Subcutaneous abdominal adipose tissue (tissue), 5 donors: ENCODE measurements at regions not wholly inside any gene's neighbourhood (a gene's known extent, or its start where the extent isn't known, plus 50 kb on each side); places are given as distances from the start of the nearest gene placed in this dataset.
"Not testable (repeated sequence)": the region's sequence is repeated elsewhere in the genome, so short reads cannot be mapped to it uniquely, and the experiment has no call there.

ENCODE experiments used
- H3K27ac ChIP-seq: one replicate; pipeline ENCODE4 v1.7.0; 2013; ENCODE audit warnings: low read depth, mild to moderate bottlenecking, inconsistent platforms, low read length, moderate library complexity
- H3K27me3 ChIP-seq, 5 donors: one replicate each; pipeline ENCODE4 v1.7.0; 2013; ENCODE audit warnings: low read length in 5 of 5, inconsistent platforms in 1 of 5; ENCODE audit not compliant: control insufficient read depth in 5 of 5, insufficient read depth in 4 of 5
- H3K36me3 ChIP-seq, 5 donors: one replicate each; pipeline ENCODE4 v1.7.0; 2013; ENCODE audit warnings: low read length in 5 of 5; ENCODE audit not compliant: control insufficient read depth in 5 of 5, insufficient read depth in 5 of 5
- H3K4me1 ChIP-seq, 5 donors: one replicate each; pipeline ENCODE4 v1.7.0; 2013; ENCODE audit warnings: low read length in 5 of 5, mild to moderate bottlenecking in 3 of 5, moderate library complexity in 1 of 5; ENCODE audit not compliant: control insufficient read depth in 5 of 5, insufficient read depth in 5 of 5
- H3K4me3 ChIP-seq, 5 donors: one replicate each; pipeline ENCODE4 v1.7.0; 2013; ENCODE audit warnings: low read length in 5 of 5, low read depth in 1 of 5
- H3K9ac ChIP-seq, 5 donors: one replicate each; pipeline ENCODE4 v1.7.0; 2013; ENCODE audit warnings: low read length in 5 of 5, mild to moderate bottlenecking in 4 of 5, moderate library complexity in 3 of 5
- H3K9me3 ChIP-seq, 5 donors: one replicate each; pipeline ENCODE4 v1.7.0; 2013; ENCODE audit warnings: low read length in 5 of 5; ENCODE audit not compliant: control insufficient read depth in 5 of 5
- donor health status: healthy.
- donor health status: healthy.
- donor health status: healthy.
- donor health status: healthy.
- donor health status: healthy.

GRCh38 chr7:136290351-136290750 lies 313.2 kb upstream of the MTPN start:
- Histone ChIP-seq H3K27me3 (no peaks in the 10 kb centered on the region), H3K9ac (no peak overlapping the region), H3K9me3 (no peaks in the 10 kb centered on the region), H3K4me3 (no peak overlapping the region), H3K4me1 (no peaks in the 10 kb centered on the region), H3K27ac (no peak overlapping the region), H3K36me3 (no peaks in the 10 kb centered on the region)

- Histone ChIP-seq H3K27me3 (no peaks in the 10 kb centered on the region), H3K4me1 (no peaks in the 10 kb centered on the region), H3K4me3 (no peak overlapping the region), H3K36me3 (no peaks in the 10 kb centered on the region), H3K9me3 (no peaks in the 10 kb centered on the region), H3K27ac (no peak overlapping the region), H3K9ac (no peak overlapping the region)
These were observed 300.9 kb upstream of the MTPN start for GRCh38 chr7:136278057-136278456.

- Histone ChIP-seq H3K4me3 (no peak overlapping the region), H3K27me3 (no peaks in the 10 kb centered on the region), H3K27ac (no peak overlapping the region), H3K9me3 (no peaks in the 10 kb centered on the region), H3K9ac (no peak overlapping the region), H3K36me3 (no peaks in the 10 kb centered on the region), H3K4me1 (no peaks in the 10 kb centered on the region)
These were observed 298.6 kb upstream of the MTPN start for GRCh38 chr7:136275794-136276193.

GRCh38 chr7:136274636-136275345 lies 297.6 kb upstream of the MTPN start:
- no peaks in the 10 kb centered on the region for H3K4me1 ChIP-seq
- H3K9me3 ChIP-seq: no peaks in the 10 kb centered on the region
- H3K27me3 ChIP-seq: no peaks in the 10 kb centered on the region
- H3K27ac ChIP-seq: no peak overlapping the region
- no peak overlapping the region for H3K4me3 ChIP-seq
- no peak overlapping the region for H3K9ac ChIP-seq
- no peaks in the 10 kb centered on the region for H3K36me3 ChIP-seq

- no peaks in the 10 kb centered on the region for H3K27me3 ChIP-seq
- no peaks in the 10 kb centered on the region for H3K4me1 ChIP-seq
- H3K9ac ChIP-seq: no peak overlapping the region
- H3K4me3 ChIP-seq: no peak overlapping the region
- H3K36me3 ChIP-seq: no peaks in the 10 kb centered on the region
- no peaks in the 10 kb centered on the region for H3K9me3 ChIP-seq
- no peak overlapping the region for H3K27ac ChIP-seq
These were observed 295.8 kb upstream of the MTPN start for GRCh38 chr7:136272934-136273333.

GRCh38 chr7:136267822-136268221 lies 290.7 kb upstream of the MTPN start:
- Histone ChIP-seq H3K36me3 (no peaks in the 10 kb centered on the region), H3K9ac (no peak overlapping the region), H3K27ac (no peak overlapping the region), H3K27me3 (no peaks in the 10 kb centered on the region), H3K4me1 (no peaks in the 10 kb centered on the region), H3K4me3 (no peak overlapping the region), H3K9me3 (peaks cover 2 to 30% (median 22%) of the 10 kb centered on the region in 5 donors)

- Histone ChIP-seq H3K27ac (no peak overlapping the region), H3K9ac (no peak overlapping the region), H3K27me3 (no peaks in the 10 kb centered on the region), H3K4me1 (no peaks in the 10 kb centered on the region), H3K9me3 (peaks cover 2 to 30% (median 22%) of the 10 kb centered on the region in 5 donors), H3K36me3 (no peaks in the 10 kb centered on the region), H3K4me3 (peak overlapping the region in 1 of 5 donors; percentile 28)
These were observed 289.3 kb upstream of the MTPN start for GRCh38 chr7:136266457-136266856.

GRCh38 chr7:136264304-136264703 lies 287.1 kb upstream of the MTPN start:
- not testable (repeated sequence) for H3K36me3 ChIP-seq, H3K27ac ChIP-seq, H3K9ac ChIP-seq, H3K4me3 ChIP-seq, H3K27me3 ChIP-seq, H3K4me1 ChIP-seq
- peaks cover 4 to 46% (median 33%) of the 10 kb centered on the region in 5 donors for H3K9me3 ChIP-seq

- not testable (repeated sequence) for H3K27ac ChIP-seq, H3K36me3 ChIP-seq, H3K9ac ChIP-seq, H3K4me1 ChIP-seq, H3K27me3 ChIP-seq, H3K4me3 ChIP-seq
- H3K9me3 ChIP-seq: peaks cover 4 to 46% (median 33%) of the 10 kb centered on the region in 5 donors
These were observed 286.1 kb upstream of the MTPN start for GRCh38 chr7:136263112-136263860.

- not testable (repeated sequence) for H3K27ac ChIP-seq, H3K27me3 ChIP-seq, H3K4me1 ChIP-seq, H3K36me3 ChIP-seq, H3K9ac ChIP-seq, H3K4me3 ChIP-seq
- H3K9me3 ChIP-seq: peaks cover 4 to 37% (median 25%) of the 10 kb centered on the region in 5 donors
These were observed 283.4 kb upstream of the MTPN start for GRCh38 chr7:136260591-136260990.
